ENCODE measurements at regions not wholly inside any gene's neighbourhood (a gene's known extent, or its start where the extent isn't known, plus 50 kb on each side); places are given as distances from the start of the nearest gene placed in this dataset.
"Not testable (repeated sequence)": the region's sequence is repeated elsewhere in the genome, so short reads cannot be mapped to it uniquely, and the experiment has no call there.

DNA sequence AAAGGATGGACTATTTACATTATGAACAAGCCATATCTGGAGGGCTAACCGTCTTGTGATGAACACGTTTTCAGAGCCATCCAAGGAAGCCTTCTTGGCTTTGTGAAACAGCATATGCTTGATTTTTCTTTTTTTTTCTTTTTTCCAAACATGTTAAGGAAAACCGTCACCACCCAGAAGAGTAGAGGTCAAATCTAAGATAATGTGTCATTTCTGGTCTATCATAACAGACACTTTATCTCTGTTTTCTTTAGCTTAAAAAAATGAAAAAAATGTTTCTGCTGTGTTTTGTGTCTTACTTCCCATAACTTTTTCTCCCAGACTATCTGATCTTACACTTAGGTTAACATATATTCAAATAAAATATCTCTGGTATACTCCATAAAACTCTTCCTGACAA lies 76.1 kb upstream of the DGKB start:
- no peak overlapping the region for H3K4me3 ChIP-seq (ENCODE audit: low read depth, low read length)
- TF ChIP-seq, protein P1, sequence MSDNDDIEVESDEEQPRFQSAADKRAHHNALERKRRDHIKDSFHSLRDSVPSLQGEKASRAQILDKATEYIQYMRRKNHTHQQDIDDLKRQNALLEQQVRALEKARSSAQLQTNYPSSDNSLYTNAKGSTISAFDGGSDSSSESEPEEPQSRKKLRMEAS (IDR thresholded peaks at IDR 0.05; ENCODE audit: low read depth, low read length): no peak
- TF ChIP-seq POLR2A (IDR thresholded peaks at IDR 0.05; ENCODE audit: extremely low read depth, insufficient read length): no peak
- TF ChIP-seq MYC (IDR thresholded peaks at IDR 0.05; ENCODE audit: low read depth, low read length): no peak
- TF ChIP-seq, protein P2, sequence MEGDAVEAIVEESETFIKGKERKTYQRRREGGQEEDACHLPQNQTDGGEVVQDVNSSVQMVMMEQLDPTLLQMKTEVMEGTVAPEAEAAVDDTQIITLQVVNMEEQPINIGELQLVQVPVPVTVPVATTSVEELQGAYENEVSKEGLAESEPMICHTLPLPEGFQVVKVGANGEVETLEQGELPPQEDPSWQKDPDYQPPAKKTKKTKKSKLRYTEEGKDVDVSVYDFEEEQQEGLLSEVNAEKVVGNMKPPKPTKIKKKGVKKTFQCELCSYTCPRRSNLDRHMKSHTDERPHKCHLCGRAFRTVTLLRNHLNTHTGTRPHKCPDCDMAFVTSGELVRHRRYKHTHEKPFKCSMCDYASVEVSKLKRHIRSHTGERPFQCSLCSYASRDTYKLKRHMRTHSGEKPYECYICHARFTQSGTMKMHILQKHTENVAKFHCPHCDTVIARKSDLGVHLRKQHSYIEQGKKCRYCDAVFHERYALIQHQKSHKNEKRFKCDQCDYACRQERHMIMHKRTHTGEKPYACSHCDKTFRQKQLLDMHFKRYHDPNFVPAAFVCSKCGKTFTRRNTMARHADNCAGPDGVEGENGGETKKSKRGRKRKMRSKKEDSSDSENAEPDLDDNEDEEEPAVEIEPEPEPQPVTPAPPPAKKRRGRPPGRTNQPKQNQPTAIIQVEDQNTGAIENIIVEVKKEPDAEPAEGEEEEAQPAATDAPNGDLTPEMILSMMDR (IDR thresholded peaks at IDR 0.05; ENCODE audit: low read depth, low read length): no peak
- DNase-seq (ENCODE audit: low read depth): no peak

DNA sequence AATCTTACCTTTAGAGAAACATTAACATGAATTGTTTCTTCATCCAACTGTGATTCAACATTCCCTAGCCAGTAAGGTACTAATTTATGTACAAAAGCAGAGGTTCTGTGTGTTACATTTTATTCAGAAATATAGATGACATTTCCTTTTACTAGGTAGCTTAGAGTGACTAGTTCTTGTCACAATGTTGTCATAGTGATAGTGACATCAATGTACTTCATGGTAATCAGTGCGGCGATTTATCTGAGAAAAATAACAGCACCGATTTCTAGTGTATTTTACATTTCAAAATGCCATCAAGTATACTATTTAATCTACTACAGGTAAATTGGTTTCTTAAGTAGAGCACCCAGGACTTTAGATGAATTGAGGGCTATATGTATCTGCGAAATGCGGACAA lies 72.1 kb upstream of the DGKB start:
- DNase-seq (ENCODE audit: low read depth): no peak
- no peak overlapping the region for H3K4me3 ChIP-seq (ENCODE audit: low read depth, low read length)
- TF ChIP-seq MYC (IDR thresholded peaks at IDR 0.05; ENCODE audit: low read depth, low read length) (no peak), POLR2A (IDR thresholded peaks at IDR 0.05; ENCODE audit: extremely low read depth, insufficient read length) (no peak)
- TF ChIP-seq, protein P1 (IDR thresholded peaks at IDR 0.05; ENCODE audit: low read depth, low read length): no peak

DNA sequence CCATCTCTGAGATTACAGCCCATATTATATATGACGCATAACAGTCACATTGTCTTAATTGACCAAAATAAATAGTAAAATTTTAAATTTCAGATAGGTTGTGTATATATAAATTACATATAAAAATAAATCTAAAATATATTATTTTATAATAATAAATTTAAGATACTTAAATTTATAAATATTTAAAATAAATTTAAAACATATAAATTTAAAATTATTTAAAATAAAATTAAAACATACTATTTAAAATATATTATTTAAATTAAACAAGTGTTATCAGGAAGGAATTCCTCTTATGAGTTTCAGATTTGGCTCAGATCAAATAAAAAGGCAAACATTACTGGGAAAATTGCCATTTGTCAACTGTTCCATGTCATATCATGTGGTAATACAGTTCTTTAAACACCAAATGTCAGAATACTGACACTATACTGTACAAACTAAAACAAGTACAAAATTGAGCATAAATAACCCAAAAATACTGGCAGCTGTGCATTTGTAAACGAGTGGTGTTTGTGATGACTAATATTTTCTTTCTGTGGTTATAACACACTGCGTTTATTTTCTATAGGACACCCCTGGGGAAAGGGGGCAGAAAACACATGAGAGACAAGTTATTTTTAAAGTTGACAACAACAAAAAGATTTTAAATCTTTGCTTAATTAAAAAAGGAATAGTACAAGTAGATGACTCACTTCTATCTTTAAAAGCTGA lies 71.3 kb upstream of the DGKB start:
- no peak overlapping the region for H3K4me3 ChIP-seq (ENCODE audit: low read depth, low read length)
- no peak for DNase-seq (ENCODE audit: low read depth)
- TF ChIP-seq MYC (IDR thresholded peaks at IDR 0.05; ENCODE audit: low read depth, low read length): no peak
- TF ChIP-seq POLR2A (IDR thresholded peaks at IDR 0.05; ENCODE audit: extremely low read depth, insufficient read length): no peak
- TF ChIP-seq, protein P1 (IDR thresholded peaks at IDR 0.05; ENCODE audit: low read depth, low read length): no peak
- TF ChIP-seq, protein P2 (IDR thresholded peaks at IDR 0.05; ENCODE audit: low read depth, low read length): no peak

DNA sequence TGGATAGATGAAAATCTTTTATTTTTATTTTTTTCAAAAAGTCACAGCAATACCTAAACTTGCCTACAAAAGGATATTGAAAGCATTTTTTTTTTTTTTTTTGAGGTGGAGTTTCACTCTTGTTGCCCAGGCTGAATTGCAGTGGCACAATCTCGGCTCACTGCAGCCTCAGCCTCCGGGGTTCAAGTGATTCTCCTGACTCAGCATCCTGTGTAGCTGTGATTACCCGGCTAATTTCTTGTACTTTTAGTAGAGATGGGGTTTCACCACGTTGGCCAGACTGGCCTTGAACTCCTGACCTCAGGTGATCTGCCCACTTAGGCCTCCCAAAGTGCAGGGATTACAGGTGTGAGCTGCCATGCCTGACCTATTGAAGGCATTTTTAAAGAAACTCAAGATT lies 69.1 kb upstream of the DGKB start:
- not testable (repeated sequence) for H3K4me3 ChIP-seq (ENCODE audit: low read depth, low read length); DNase-seq (ENCODE audit: low read depth)

DNA sequence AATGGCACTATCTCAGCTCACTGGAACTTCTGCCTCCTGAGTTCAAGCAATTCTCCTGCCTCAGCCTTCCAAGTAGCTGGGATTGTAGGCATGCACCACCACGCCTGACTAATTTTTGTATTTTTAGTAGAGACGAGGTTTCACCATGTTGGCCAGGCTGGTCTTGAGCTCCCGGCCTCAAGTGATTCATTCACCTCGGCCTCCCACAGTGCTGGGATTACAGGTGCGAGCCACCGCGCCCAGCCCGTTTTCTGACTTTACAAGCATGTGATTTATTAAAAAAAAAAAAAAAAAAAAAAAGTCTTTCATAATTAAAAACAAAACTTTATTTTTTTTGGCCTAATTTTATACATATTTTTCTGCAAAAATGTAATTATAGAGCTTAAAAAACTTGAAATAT lies 64.8 kb upstream of the DGKB start:
- H3K4me3 ChIP-seq (ENCODE audit: low read depth, low read length); DNase-seq (ENCODE audit: low read depth): not testable (repeated sequence)

DNA sequence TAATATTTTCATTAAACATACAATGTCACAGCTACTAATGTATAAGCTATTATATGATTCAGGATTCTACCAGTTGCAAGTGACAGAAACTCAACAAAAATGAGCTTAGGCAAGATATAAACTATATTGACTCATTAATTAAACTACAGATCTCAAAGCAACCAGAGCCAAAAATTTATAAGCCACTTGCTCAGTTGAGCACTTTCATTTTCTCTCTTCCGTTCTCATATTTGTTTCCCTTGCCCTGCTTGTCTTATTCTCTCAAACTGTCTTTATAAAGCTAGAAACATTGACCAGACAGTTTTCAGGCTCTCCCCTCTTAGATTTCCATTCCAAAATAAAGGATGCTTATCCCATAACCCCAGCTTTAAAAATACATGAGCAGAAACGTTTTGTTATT lies 60.2 kb upstream of the DGKB start:
- no peak for TF ChIP-seq POLR2A (IDR thresholded peaks at IDR 0.05; ENCODE audit: extremely low read depth, insufficient read length)
- no peak for TF ChIP-seq MYC (IDR thresholded peaks at IDR 0.05; ENCODE audit: low read depth, low read length)
- TF ChIP-seq, protein P1 (IDR thresholded peaks at IDR 0.05; ENCODE audit: low read depth, low read length): no peak
- TF ChIP-seq, protein P2 (IDR thresholded peaks at IDR 0.05; ENCODE audit: low read depth, low read length): no peak
- no peak overlapping the region for H3K4me3 ChIP-seq (ENCODE audit: low read depth, low read length)
- no peak for DNase-seq (ENCODE audit: low read depth)

DNA sequence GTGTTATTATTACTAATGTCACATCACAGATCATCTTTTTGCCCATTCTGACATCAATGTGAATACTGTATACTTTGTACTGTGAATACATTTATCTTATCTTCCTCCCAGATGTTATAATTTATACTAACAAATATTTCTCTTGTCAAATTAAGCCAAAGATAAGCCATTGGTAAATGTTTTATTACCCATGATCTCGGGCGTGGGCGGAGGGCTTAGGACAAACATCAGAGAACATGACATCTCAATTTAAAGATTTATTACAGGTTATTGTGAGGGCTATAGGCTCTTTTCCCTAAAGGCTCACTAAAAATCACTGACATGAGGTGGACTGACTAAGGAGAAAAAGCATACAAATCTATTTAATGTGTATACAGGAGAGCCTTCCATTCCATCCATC lies 58.2 kb upstream of the DGKB start:
- TF ChIP-seq, protein P2 (IDR thresholded peaks at IDR 0.05; ENCODE audit: low read depth, low read length): no peak
- TF ChIP-seq MYC (IDR thresholded peaks at IDR 0.05; ENCODE audit: low read depth, low read length) (no peak), POLR2A (IDR thresholded peaks at IDR 0.05; ENCODE audit: extremely low read depth, insufficient read length) (no peak)
- TF ChIP-seq, protein P1 (IDR thresholded peaks at IDR 0.05; ENCODE audit: low read depth, low read length): no peak
- no peak overlapping the region for H3K4me3 ChIP-seq (ENCODE audit: low read depth, low read length)
- DNase-seq (ENCODE audit: low read depth): no peak
